Ecto neural progenitor cell (in vitro differentiated cells): ENCODE measurements at regions not wholly inside any gene's neighbourhood (a gene's known extent, or its start where the extent isn't known, plus 50 kb on each side); places are given as distances from the start of the nearest gene placed in this dataset.
"Not testable (repeated sequence)": the region's sequence is repeated elsewhere in the genome, so short reads cannot be mapped to it uniquely, and the experiment has no call there.

ENCODE experiments used
- DNase-seq: peaks from one replicate; pipeline ENCODE4 v3.0.0-alpha.2; 2018; ENCODE audit warnings: low spot score

DNA sequence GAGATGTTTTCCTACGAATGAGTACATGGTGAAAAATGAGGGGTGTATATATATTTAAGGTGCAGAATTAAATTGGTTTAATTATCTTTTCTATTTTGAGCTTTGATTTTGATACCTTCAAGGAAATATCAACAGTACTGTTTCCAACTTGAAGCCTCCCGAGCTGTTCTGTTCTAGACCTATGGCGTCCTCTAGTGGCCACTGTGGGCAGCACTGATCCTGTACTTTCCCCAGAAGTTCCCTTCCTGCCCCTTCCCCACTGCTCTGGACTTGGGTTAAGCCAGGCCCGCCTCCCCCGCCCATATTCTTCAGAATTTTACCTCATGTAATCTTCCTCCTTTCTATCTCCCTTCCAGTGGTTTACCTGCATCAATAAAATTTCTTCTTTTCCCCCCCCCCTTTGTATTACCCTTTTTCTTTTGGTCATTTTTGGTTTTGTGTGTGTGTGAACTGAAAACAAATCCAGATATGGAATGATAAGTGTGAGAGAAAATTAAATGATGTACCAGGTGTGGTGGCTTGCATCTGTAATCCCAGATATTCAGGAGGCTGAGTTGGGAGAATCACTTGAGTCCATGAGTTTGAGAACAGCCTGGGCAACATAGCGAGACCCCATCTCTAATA is 1643.5 kb downstream of the TP53TG3F start:
- DNase-seq: no peak

DNA sequence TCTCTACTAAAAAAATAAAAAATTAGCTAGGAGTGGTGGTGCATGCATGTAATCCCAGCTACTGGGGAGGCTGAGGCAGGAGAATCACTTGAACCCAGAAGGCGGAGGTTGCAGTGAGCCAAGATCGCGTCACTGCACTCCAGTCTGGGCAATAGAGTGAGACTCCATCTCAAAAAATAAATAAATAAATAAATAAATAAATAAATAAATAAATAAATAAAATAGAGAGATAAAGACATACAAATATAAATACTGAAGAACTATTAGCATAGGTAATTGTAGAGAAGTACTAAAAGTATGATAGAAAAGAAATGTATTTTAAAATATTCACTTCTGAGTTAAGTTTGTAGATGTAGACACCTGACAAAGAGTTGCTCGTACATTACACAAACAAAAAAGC is 1652.4 kb downstream of the TP53TG3F start:
- DNase-seq: not testable (repeated sequence)

DNA sequence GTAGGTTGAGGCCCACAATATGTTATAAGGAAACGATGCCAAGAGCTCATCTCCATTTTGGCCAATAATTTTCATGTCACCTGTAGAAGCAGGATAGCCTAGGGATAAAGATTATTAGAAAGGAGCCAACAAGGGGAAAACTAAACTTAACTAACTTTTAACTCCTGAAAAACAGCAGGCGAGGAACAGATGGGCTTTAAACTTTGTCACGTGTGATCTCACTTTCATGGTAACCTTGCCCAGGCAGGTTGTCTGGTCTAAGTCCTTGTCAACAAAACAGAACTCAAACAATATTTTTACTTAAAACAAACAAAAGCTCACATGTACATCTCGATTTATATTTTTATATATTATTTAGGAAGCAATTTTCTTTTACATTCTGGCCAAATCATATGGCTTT is 1672.0 kb downstream of the TP53TG3F start:
- DNase-seq: no peak

DNA sequence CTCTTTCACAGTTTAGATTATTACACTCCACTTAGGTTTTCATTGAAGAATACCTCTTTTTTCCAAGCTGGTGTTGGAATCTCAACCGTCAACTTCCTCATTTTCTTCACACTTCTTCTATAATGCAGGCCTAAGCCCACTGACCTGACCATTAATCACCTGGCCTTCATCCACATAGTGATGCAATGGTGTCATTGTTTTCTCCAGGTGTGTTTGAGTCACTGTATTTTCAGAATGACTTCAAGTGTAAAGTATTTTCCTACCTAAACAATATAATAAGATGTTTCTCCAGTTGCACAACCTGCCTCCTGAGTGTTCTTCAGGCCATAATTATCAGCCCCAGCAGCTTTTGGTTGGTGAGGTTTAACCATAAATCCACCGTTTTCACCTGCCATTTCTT is 1675.1 kb downstream of the TP53TG3F start:
- DNase-seq: no peak

DNA sequence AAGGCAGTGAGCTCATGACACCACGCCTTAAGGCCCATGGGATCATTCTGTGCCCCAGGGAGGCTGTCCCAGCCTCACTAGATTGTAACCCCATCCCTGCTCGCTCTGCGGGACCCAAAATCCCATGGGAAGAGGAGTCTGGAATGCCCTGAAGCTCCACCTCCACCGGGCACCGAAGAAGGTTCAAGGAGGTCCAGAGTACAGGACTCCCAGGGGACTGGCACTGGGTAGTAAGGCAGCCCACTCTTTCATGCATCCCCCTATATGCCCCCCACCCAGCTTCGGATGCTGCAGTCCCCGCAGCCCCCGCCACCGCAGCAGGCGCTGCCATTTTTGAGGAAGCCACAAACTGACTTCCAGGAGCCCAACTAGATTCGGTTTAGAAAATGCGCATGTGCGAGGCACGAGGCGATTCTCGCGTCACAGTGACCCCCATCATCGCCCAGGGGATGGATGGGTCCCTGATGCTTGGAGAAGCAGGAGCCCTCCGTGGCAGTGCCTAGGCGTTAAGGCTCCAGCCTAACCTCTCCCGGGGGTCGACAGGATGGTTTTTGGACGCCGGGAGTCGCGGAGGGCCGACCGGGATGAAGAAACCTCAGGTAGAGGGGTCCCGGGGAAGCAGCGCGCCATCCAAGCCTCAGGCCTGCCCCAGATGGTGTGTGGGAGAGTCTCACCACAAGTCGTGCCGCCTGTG is 1681.0 kb downstream of the TP53TG3F start:
- DNase-seq: no peak

DNA sequence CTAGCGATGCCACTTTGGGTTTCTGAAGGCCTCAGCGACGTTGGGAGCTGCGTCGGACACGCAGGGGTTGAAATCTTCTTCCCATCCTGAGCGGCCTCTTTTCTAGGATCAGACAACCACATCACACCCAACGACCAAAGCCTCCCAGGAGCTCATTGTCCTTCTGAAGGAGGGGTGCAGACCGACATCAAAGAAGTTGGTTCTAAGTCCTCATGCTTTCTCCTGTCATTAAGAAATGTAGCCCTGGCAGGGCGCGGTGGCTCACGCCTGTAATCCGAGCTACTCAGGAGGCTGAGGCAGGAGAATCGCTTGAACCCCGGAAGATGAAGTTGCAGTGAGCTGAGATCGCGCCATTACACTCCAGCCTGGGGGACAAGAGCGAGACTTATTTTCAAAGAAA is 1681.9 kb downstream of the TP53TG3F start:
- no peak for DNase-seq

DNA sequence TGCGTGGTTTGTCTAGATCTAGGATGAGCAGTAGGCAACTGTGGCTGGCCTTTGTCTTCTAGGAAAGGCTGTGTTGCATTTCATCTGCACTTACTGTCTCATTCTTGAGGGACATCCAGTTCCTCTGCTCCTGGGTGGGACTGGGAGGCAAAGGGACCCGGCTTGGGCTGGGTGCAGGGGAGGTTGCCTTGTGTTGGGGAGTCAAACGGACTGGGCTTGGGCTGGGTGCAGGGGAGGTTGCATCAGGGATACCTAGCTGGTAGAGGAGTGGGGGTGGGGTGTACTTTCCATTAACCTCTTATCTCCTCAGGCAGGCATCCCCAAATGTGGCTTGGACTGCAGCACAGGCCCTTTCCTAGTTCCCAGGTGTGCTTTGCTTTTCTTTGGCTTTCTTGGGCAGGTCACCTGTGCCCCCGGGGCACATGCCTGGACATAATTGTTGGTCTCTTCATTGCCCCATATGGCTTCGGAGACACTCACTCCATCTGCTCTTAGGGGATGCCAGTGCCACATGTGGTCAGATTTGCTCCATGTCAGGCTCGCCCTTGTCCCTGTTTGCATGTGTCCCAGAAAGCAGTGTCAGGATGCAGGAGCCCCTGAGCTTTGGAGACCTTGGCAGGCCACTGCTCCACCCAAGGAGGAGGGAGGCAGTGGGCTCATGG is 1682.9 kb downstream of the TP53TG3F start:
- DNase-seq: no peak

DNA sequence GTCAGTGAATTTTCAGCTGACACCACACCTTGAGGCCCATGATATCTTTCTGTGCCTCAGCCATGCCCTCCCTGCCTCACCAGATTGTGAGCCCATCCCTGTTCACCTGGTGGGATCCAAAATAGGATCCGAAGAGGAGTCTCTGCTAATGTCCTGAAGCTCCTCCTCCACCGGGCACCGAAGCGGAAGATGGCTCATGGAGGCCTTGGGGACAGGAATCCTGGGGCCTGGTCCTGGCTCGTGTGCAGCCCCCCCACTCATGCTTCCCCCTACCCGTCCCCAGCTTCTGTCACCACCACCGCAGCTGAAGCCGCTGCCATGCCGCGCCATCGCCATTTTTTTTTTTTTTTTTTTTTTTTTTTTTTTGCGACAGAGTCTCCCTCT is 1683.4 kb downstream of the TP53TG3F start:
- no peak for DNase-seq

DNA sequence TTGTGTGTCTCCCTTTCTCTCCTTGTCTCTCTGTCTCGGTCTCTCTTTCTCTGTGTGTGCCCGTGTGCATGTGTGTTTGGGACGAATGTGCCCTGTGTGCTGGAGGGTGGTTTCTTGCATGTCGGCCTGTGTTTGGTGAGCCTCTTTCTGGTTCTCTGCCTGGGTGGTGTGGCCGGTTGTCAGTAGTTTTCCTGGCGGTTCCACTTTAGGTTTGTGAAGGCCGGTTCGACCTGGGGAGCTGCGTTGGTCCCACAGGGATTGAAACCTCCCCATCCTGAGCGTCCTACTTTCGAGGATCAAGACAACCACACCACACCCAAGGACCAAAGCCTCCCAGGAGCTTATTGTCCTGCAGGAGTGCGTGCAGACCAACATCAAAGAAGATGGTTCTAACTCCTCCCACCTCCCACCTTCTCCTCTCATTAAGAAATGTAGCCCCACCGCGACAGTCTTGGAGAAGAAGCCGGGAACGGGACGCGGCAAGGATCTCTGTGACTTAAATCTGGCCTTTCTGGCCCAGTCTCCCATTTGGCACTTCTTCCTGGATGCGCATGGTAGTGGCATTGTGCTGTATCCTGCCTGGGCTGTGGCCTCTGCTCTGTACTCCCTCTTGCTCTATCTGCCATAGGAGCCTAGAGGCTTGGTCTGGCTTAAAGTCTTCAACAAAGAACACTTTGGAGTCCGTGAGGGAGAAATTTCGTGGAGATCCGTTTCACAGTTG is 1685.0 kb downstream of the TP53TG3F start:
- DNase-seq: no peak

DNA sequence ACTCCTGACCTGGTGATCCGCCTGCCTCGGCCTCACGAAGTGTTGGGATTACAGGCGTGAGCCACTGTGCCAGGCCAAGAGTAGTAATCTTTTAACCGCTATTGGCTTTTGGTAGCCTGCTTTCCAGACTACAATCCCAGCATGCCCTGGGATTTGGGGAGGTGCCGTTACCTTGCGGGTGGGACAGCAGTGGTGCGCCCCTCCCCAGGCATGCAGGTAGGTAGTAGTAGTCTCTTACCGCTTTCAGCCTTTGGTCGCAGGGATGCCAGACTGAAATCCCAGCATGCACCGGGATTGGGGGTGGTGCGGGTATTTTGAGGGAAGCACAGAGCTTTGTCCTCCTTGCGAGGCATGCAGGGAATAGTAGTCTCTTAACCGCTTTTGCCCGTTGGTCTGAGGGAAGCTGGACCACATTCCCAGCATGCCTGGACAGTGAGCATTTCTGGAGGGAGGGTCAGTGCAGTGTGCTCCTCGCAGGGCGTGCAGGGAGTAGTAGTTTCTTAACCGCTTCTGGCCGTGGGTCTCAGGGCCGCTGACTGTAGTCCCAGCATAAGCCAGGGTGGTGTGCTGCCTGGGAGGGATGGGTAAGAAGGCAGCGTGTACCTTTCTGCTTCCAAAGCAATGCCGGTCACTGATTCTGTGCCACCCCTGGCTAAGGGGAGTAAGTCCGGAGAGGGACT is 1686.8 kb downstream of the TP53TG3F start:
- DNase-seq: no peak

DNA sequence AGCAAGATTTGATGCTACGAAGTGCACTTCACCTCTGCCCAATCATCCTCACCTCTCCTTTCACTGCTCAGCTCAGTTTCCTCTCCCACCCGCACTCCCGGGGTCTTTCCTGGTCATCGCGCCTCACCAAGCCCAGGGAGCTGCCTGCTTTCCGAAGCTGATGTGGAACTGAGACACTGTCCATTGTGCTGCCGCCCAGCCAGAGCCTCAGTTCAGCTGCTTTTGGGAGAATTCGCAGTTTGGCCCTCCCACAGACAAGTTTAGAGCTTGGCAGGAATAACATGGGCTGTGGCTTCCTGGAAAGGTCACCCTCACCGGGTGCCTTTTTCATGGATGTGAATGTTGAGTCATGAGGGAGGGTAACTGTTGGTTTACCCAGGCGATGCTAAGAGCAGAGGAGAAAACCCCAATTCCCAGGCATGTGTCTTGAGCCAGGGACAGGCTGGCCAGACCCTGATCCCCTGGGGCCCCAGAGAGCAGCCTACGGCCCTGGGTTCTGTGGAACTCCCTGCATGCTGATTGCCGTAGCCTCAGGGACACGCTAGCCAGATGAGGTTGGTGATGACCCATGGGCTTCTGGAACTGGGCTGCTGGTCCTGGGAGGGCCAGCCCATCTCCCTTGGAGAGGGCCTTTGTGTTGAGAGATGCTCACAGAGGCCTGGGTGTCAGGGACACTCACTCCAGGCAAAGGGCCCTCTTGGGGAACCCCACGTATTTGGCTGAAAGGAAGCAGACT is 1687.5 kb downstream of the TP53TG3F start:
- DNase-seq: no peak

DNA sequence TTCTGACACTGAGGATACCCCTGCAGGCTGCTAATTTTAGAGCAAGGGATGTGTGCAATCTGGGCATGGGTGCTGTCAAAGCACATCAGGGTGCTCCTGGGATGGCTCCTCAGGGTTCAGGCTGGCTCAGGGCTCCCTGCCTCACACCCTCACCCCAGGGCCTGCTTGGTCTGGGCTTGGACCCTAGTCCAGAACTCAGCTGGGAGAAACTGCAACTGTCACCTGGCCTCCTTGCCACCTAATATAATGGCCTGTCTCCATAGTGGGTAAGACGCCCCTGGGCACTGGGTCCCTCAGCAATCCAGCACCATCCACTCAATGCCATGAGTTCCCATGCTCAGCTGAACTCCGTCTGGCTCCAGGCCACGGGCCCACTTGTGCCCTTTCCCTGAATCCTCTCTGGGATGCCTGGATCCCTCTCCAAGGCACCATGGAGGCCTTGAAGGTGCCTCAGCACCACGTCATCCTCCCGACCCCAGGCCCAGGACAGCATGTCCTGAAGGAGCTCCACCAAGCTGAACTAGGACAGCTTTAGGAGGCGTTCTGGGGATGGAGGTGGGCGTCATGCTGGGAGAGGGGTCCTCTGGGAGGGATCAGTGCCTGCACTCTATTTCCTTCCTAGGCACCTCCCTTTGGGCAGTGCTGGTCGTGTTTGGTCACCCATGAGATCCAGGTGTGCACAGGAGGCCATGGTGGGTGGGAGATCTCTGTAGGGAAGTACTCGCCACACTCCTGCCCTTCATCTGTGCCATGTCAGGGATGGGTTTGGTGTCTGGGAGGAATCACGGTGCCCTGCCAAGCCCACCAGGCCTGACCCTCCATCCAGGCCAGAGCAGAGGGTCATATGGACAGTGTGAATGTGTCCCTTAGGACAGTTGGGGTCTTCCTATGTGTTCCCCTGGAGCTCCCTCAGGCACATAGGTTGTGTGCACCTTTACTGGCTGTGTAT is 1688.4 kb downstream of the TP53TG3F start:
- no peak for DNase-seq

DNA sequence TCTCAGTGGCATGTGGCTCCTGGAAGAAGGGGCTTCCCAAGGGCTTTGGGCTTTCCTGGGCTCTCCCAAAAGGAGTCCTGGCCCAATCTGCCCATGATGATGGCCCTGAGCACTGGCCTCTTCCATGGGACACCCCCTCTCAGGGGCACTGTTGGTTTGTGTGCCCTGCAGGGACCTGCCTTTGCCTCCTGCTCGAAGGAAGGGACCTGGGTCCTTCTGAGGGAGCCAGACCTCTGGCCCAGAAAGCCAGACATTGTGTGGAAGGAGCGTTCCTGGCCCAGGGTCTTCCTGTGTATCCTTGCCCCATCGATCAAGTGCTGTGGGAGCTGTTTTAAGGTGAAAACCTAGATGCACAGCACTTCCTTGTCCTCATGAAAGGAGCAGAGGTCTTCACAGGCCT is 1689.3 kb downstream of the TP53TG3F start:
- no peak for DNase-seq

DNA sequence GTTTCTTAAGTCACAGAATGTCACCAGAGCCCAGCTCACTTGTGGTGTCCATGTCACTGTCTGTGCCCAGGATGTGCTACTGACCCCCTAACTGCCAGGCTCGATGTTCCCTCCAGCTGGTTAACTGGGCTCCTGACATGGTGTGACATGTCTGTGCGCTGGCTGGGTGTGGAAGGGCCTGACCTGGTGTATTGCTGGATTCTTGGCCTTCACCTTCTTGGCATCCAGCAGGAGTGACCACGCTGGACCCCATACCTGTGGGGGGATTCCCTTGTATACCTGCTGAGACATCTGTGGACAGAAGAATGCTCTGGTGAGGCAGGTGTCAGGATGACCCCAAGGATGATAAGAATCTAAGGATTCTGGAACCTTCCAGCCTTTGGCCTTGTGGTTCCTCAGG is 1690.1 kb downstream of the TP53TG3F start:
- DNase-seq: no peak

DNA sequence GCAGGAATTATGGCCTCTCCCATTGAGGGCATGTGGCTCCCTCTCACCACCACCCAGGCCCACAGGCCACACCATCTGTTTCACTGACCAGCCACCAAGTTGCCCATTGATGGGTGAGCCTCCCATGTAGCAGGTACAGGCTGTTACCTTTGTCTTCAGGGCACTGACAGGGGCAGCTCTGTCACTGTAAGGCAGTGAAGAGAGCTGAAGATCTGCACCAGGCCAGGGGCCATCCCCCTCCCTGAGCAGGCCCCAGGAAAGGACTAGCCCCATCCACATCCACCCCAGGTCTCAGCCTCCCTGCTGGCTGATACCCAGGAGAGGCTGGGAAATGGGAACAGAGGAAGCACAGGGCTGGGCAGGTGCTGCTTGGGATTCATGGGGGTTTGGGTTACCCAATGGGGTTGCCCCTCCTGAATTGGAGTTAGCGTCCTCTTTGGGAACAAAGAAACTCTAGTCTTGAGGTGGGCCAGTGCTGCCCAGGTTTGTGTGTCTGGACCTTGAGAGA is 1691.4 kb downstream of the TP53TG3F start:
- no peak for DNase-seq

DNA sequence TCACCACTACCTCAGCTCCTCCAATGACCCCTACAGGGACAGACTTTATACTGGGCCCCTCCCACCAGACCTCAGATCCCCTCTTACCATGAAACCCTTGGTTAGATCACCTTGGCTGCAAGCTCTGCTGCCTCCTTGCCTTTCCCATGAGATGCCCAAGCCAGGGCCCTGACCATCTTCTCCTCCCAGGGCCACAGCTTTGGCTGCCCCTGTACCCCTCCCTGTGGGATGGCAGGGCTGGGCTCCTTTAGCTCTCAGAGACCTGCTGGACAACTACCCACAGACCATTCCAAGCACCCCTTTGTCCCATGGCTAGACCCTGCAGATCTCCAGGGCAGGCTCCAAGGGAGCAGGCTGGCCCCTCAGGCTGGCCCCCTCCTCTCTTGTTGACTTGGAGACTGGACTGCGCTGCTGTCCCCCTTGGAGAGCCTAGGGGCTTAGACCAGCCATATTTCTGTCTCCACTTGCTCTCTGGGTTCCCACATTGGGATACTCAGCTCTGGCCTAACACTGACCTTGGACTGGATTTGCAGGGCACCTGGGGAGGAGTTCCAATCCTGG is 1692.7 kb downstream of the TP53TG3F start:
- no peak for DNase-seq

DNA sequence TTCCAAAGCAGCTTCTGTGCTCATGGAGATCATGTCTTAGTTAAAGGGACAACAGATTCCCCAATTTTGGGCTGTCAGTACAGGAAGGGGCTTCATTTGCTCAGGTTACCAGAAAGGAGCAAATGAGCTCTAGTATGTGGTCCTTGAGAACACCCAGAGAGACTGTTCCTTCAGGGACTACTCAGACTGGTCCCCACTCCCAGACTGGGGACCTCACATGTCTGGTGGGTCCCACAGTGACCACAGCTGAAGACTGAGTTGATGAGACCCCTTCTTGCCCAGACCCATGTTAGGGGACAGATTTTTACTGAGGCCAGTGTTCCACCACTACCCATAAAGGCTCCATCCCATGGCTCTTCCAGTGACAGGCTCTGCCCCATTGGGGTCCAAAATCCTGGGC is 1695.2 kb downstream of the TP53TG3F start:
- DNase-seq: no peak

DNA sequence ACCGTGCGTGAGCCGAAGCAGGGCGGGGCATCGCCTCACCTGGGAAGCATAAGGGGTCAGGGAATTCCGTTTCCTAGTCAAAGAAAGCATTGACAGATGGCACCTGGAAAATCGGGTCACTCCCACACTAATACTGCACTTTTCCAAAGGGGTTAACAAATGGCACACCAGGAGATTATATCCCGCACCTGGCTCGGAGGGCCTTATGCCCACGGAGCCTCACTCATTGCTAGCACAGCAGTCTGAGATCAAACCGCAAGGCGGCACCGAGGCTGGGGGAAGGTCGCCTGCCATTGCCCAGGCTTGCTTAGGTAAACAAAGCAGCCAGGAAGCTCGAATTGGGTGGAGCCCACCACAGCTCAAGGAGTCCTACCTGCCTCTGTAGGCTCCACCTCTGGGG is 1698.1 kb downstream of the TP53TG3F start:
- DNase-seq: not testable (repeated sequence)

DNA sequence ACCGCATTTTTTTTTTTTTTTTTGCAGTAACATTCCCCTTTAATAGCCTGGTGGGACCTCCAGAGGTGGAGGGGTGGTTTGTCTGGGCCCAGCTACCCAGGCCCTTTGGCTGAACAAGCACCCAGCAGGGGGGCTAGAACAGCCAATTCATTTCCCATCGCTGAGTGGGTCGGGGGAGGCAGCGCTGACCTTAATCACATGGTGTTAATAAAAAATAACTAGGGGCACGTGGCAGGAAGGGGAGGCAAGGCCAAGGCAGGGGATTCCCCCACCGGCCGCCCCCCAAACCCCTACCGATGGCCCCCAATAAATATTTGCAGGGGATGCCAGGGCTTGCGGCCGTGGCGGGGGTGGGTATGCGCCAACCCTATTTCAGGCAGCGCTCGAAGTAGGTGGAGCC is 1709.9 kb downstream of the TP53TG3F start:
- DNase-seq: not testable (repeated sequence)

DNA sequence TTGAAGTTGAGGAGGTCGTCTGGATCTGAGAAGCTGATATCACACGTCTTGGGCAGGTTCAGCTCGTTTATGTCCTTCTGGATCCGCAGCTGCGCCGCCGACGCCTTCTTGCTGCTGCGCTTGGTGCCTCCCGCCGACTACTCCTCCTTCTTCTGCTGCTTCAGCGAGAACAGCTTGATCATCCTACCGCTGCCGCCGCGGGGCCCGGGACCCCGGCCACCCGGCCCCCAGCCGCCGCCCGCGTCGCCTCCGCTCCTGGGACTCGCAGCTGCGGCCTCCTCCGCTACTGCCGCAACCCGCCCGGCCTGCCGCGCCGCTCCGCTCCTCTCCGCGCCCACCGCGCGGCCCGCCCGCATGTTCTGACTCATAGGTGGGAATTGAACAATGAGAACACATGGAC is 1710.6 kb downstream of the TP53TG3F start:
- DNase-seq: peak; percentile 17
